CD4-positive, alpha-beta T cell treated with Interleukin-6 for 4 hours (primary cell): ENCODE measurements at regions not wholly inside any gene's neighbourhood (a gene's known extent, or its start where the extent isn't known, plus 50 kb on each side); places are given as distances from the start of the nearest gene placed in this dataset.

Source experiments
- DNase-seq: peaks from one replicate; pipeline ENCODE4 v3.0.0-alpha.2; 2020; ENCODE audit warnings: mixed read lengths

DNA sequence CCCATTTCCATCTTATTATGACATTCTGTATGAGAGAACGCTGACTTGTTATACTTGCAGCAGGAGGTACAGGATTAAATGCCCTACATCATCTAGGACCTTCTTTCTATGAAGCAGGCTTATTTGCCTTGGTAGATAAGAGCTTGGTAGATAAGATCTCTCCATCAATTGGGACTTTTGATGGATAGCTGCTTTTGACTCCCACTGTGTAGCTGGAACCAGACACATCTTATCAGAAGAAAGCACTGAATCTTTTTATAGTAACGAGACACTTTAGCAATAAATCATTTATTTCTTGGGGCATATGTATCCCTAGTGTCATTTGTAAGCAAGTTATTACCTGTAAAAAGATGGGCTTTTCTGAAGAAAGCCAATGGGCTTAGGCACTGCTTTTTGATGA lies 613.9 kb downstream of the TECRL start:
- DNase-seq, result no peak

GRCh38 chr4:63790377-63790776 lies 618.9 kb downstream of the TECRL start:
- no peak for DNase-seq

- DNase-seq, result no peak
Observed at GRCh38 chr4:63788271-63788670, 621.0 kb downstream of the TECRL start.

DNA sequence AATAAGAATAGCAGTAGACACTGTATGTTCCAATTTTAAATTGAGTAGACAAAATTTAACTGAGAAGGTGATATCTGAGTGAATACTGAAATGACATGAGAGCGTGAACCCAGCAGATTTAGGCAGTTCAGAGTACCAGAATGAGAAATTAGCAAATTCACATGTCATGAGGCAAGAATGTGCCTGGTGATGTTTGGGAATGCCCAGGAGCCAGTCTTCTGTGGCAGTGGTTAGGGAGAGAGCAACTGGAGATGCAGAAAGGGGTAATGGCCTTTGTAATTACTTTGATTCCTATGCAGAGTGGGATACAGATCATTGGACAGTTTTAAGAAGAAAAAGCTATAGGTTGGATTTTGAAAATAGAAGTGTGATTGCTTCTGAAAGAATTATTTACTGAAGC lies 621.9 kb downstream of the TECRL start:
- no peak for DNase-seq

- DNase-seq, result no peak
Observed at GRCh38 chr4:63786171-63786570, 623.1 kb downstream of the TECRL start.

GRCh38 chr4:63784822-63785221 lies 624.4 kb downstream of the TECRL start:
- DNase-seq, result no peak

- no peak for DNase-seq
Observed at GRCh38 chr4:63777601-63778000, 631.6 kb downstream of the TECRL start.

DNA sequence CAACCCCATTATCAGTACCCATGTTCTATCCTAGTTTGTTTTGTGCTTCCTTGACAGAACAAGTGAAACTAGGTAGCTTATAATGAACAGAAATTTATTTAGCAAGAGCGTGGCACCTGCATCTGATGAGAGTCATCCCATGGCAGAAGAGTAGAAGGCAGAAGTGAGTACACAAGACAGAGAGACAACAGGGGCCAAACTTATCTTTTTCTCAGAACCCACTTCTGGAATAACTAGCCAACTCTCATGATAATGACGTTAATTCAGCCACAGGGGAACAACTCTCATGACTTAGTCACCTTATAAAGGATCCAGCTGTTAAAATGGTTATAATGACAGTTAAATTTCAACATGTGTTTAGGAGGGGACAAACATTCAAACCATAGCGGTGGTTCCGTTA lies 644.9 kb downstream of the TECRL start:
- no peak for DNase-seq

- no peak for DNase-seq
Observed at GRCh38 chr4:63757929-63758328, 651.3 kb downstream of the TECRL start.

DNA sequence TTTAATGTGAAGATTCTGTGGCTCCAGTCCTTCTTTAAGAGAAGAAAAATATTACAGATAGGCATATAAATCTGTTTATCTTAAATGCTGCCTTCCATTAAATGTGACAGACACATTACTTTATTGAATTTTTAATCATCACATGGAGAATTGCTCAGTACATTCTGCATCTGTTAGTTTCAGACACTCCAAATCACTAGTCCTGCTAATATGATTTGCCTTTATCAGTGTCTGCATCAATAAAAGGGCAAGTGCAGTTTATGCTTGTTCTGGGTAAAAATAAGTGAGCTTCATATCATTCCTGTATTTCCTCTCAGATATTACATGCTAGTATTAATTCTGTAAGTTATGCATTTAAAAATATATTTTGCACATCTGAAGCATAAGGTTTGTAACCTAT lies 666.4 kb downstream of the TECRL start:
- no peak for DNase-seq

- DNase-seq, result no peak
Observed at GRCh38 chr4:63729519-63729918, 679.7 kb downstream of the TECRL start.

DNA sequence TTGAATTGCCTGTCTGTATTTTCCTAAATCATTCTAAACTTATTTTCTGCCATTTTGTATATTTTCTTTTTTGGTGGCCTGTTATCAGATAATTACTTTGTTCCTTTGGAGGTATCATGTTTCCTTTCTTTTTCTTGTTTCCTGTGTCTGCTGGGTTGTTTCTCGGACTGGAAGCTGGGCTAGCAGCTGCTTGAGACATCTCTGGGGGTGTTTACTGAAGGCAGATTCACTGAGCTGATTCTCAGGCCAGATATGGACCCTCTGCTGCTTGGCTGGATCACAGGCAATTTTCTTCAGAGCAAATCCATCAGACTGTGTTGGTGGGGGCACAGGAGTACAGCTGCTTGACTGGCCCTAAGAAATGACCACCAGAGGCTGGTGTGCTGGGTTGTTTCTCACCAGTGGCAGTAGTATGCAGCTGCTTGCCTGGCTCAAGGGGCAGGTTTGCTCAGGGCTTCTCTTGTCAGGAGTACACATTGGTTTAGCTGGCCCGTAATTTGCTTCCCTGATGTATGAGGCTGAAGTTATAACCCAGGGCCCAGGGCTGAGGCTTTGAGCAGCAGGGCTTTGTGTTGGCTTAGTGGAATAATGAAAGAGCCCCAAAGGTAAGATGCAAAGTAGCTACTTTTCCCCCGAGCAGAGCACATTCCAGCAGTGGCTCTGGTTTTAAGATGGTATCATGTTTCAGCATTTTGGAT lies 680.6 kb downstream of the TECRL start:
- DNase-seq, result no peak

DNA sequence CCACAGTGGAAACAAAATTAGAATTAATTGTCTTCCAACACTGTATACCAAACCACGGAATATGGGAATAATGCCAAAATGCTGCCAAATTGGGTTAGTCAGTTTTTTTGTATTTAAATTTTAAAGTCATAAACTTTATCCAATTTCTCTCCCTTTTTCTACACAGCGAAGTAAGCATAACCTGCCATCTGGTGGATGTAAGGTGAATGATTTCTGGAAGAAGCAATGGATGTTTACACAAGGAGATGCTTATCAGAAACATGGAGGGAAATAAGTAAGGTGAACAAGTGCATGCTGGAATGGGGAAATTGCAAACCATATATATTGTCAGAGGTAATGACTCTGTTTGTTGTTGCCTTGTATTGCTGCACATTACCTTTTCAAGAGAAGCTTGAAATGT lies 691.9 kb downstream of the TECRL start:
- DNase-seq, result no peak

DNA sequence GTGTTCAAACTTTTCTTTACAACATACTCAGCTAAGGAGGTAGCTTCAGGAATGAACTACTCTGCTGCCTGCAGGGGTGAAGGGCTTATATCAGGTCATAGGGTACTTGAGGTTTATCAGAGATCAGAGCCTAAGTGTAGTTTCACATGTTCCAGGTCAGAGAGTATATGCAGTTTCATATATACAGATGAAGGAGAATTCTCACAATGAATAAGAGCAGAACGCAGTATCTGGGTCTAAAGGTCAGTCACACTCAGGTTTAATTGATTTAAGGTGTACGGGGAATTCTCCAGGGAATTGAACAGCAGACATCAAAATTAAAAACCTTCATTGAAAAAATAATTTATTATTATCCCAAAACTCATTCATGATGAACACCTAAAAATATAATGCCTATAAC lies 700.6 kb downstream of the TECRL start:
- no peak for DNase-seq

GRCh38 chr4:63700569-63700968 lies 708.7 kb downstream of the TECRL start:
- no peak for DNase-seq

GRCh38 chr4:63693321-63693720 lies 715.9 kb downstream of the TECRL start:
- no peak for DNase-seq

GRCh38 chr4:63678358-63678931 lies 730.8 kb downstream of the TECRL start:
- DNase-seq, result no peak

- DNase-seq, result no peak
Observed at GRCh38 chr4:63670735-63671134, 738.5 kb downstream of the TECRL start.

DNA sequence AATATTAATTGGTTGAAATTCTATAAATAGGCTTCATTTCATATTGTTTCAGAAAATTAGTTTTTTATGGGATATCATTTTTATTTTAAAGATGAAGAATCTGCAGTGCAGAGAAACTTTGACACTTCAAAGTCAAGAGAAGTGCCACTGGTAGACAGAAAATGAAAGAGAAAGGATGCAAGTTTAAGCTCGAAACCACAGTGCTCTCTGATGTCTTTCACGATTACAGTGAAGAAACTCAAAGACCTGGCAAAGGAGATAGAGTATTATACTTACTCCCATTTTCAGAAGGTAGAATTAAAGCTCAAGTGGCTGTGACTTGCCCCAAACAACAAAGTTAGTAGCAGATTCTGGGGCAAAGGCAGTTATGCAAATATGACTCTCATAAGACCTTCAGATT lies 745.4 kb downstream of the TECRL start:
- no peak for DNase-seq

GRCh38 chr4:63644396-63644795 lies 764.9 kb downstream of the TECRL start:
- DNase-seq, result no peak

DNA sequence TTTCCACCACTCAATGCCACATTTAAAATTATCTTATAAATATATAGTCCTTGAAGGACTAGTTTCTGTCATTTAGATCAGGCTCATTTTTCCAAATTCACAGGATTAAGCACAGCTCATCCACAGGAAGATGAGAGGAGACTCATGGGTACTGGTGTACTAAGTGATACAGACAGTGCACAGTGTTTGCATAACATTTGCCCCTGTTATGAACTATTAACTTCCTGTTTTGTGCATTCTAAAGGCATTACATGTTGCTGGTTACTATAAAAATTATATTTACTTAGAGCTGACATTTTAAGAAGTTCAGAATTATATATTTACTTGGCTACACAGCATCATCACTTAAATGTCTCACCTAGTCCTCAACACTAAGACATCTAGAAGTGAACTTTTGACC lies 772.0 kb downstream of the TECRL start:
- no peak for DNase-seq

GRCh38 chr4:63632858-63633257 lies 776.4 kb downstream of the TECRL start:
- DNase-seq, result no peak

DNA sequence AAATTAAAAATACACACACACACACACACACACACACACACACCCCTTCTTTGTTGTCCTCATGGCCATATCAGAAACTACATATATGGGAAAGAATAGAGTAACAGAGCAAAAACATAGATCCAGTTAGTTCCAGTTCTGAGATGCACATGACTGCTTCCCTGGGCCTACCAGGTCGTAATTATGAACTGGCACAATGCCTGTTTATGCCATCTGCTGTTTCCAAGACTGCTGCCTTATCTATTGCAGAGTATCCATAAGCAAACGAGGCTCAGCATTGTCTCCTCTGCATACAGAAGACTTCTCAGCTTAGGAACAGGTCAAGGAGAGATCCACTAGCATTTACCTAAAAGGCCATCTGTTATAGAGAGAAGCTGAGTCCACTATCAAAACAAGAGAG lies 789.0 kb downstream of the TECRL start:
- DNase-seq, result no peak

DNA sequence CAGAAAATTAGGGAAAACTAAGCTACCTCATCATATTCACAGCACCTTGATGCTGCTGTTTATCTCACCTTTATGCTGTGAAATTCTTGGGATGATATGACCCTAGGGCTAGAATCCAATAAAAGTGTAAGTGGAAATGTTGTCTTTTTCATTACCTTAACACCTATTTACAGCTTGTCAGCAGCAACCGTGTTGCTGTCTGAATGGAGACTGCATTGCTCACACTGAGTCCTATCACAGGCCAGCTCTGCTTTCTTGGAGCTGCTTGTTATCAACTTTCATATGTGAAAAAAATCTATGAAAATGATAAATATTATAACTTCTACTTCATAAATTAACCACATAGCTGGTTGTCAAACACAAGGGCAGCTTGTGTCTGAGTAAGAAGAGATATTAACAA lies 789.5 kb downstream of the TECRL start:
- no peak for DNase-seq
